ENCODE measurements at regions not wholly inside any gene's neighbourhood (a gene's known extent, or its start where the extent isn't known, plus 50 kb on each side); places are given as distances from the start of the nearest gene placed in this dataset.

- ATAC-seq (ENCODE audit: low read depth) (no peak), DNase-seq (no peak)
- Mint-ChIP-seq H3K9me3 (peaks cover 6% of the 10 kb centered on the region), H3K36me3 (ENCODE audit: low read depth) (no peaks in the 10 kb centered on the region), H3K4me3 (no peak overlapping the region), H3K4me1 (no peaks in the 10 kb centered on the region), H3K27ac (no peak overlapping the region), H3K27me3 (no peaks in the 10 kb centered on the region)
- intact Hi-C loops (cut with micrococcal nuclease): no loop called here
- POLR2A ChIA-PET: no interaction called here
- no peak for TF ChIP-seq CTCF (IDR thresholded peaks at IDR 0.05)
- CTCF ChIA-PET: no interaction called here
Measured at GRCh38 chr9:108664309-108665255, 191.2 kb downstream of the ACTL7B start.

- Mint-ChIP-seq H3K4me1 (no peaks in the 10 kb centered on the region), H3K9me3 (peaks cover 12% of the 10 kb centered on the region), H3K27me3 (no peaks in the 10 kb centered on the region), H3K36me3 (ENCODE audit: low read depth) (no peaks in the 10 kb centered on the region), H3K4me3 (no peak overlapping the region), H3K27ac (no peak overlapping the region)
- CTCF ChIA-PET: no interaction called here
- POLR2A ChIA-PET: no interaction called here
- DNase-seq (no peak), ATAC-seq (ENCODE audit: low read depth) (no peak)
- TF ChIP-seq CTCF (IDR thresholded peaks at IDR 0.05): no peak
- intact Hi-C loops (cut with micrococcal nuclease): no loop called here
Measured at GRCh38 chr9:108663422-108663821, 192.4 kb downstream of the ACTL7B start.

- no peak for TF ChIP-seq CTCF (IDR thresholded peaks at IDR 0.05)
- POLR2A ChIA-PET: no interaction called here
- Mint-ChIP-seq H3K27ac (no peak overlapping the region), H3K36me3 (ENCODE audit: low read depth) (no peaks in the 10 kb centered on the region), H3K27me3 (no peaks in the 10 kb centered on the region), H3K4me1 (no peaks in the 10 kb centered on the region), H3K4me3 (no peak overlapping the region), H3K9me3 (peaks cover 12% of the 10 kb centered on the region)
- intact Hi-C loops (cut with micrococcal nuclease): no loop called here
- CTCF ChIA-PET: no interaction called here
- no peak for ATAC-seq (ENCODE audit: low read depth)
- DNase-seq: no peak
Measured at GRCh38 chr9:108662956-108663355, 192.8 kb downstream of the ACTL7B start.

GRCh38 chr9:108662091-108662875 lies 193.5 kb downstream of the ACTL7B start:
- Mint-ChIP-seq H3K4me3 (no peak overlapping the region), H3K4me1 (no peaks in the 10 kb centered on the region), H3K27me3 (no peaks in the 10 kb centered on the region), H3K36me3 (ENCODE audit: low read depth) (no peaks in the 10 kb centered on the region), H3K27ac (no peak overlapping the region), H3K9me3 (peaks cover 12% of the 10 kb centered on the region)
- no peak for TF ChIP-seq CTCF (IDR thresholded peaks at IDR 0.05)
- POLR2A ChIA-PET: no interaction called here
- no peak for DNase-seq
- intact Hi-C loops (cut with micrococcal nuclease): no loop called here
- CTCF ChIA-PET: no interaction called here
- ATAC-seq (ENCODE audit: low read depth): no peak

GRCh38 chr9:108656566-108656965 lies 199.2 kb downstream of the ACTL7B start:
- DNase-seq (no peak), ATAC-seq (ENCODE audit: low read depth) (no peak)
- POLR2A ChIA-PET: no interaction called here
- Mint-ChIP-seq H3K36me3 (ENCODE audit: low read depth) (no peaks in the 10 kb centered on the region), H3K4me3 (no peak overlapping the region), H3K4me1 (no peaks in the 10 kb centered on the region), H3K9me3 (peaks cover 12% of the 10 kb centered on the region), H3K27ac (no peak overlapping the region), H3K27me3 (no peaks in the 10 kb centered on the region)
- no peak for TF ChIP-seq CTCF (IDR thresholded peaks at IDR 0.05)
- CTCF ChIA-PET: no interaction called here
- intact Hi-C loops (cut with micrococcal nuclease): no loop called here
